ENCODE measurements at regions not wholly inside any gene's neighbourhood (a gene's known extent, or its start where the extent isn't known, plus 50 kb on each side); places are given as distances from the start of the nearest gene placed in this dataset.
A peak's percentile ranks its signal among the peaks of the same experiment; 100 is the strongest.
"Not testable (repeated sequence)": the region's sequence is repeated elsewhere in the genome, so short reads cannot be mapped to it uniquely, and the experiment has no call there.

DNA sequence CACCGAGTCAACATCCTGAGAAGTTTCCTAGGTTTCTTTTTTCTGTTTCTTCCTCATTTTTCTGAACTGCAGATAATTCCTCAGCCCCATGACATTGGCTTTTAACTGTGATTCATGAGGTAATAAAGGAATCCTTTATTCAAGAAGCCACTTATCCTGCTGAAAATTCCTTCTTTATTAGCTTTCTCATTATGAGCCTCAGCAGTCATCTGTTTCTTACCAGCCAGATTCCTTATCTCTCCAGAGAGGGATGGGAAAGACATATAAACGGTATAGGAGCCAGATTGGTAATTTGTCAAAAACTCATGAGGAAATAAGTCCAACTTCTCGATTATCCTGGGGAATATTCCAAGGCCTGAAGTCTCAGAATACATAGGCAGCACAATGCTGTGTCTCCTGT is 465.4 kb downstream of the ICE1 start:
- no peak overlapping the region for H3K4me3 Mint-ChIP-seq
- no peaks in the 10 kb centered on the region for H3K9me3 Mint-ChIP-seq
- no peaks in the 10 kb centered on the region for H3K4me1 Mint-ChIP-seq
- H3K27ac Mint-ChIP-seq, result no peak overlapping the region
- H3K36me3 Mint-ChIP-seq (ENCODE audit: low read depth), result no peaks in the 10 kb centered on the region
- ATAC-seq (replicated peaks), result no peak
- H3K27me3 Mint-ChIP-seq, result peaks cover 13% of the 10 kb centered on the region

DNA sequence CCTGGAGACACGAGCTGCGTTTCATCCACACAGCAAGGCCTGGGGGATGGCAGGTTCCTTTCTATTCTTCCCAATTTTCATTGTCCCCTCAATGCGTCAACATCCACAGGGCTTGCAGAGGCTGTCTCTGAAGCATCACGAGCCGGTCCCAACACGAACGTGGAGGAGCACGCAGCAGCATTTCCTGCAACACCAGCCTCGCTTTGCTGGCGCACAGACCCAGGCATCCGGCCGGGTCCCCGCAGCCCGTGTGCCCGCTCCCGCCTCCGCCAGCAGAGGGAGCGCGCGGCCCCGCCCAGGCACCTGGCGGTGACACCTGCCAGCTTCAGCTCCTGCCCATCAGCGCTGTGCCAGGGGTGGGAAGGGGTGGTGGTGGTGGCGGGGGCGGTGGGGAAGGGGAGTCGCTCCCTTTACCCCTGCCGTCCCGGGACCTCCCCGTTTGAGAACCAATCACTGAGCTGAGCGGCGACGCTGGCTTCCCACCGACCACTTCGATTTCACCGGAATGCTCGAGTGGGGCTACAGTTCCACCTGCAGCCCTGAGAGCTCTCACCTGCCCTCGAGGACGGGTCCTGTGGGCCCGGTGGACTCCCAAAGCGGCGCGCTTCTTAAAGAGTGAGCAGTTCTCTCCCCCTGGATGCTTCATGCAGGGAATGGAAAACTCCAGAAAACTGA is 464.5 kb downstream of the ICE1 start:
- H3K4me3 Mint-ChIP-seq, result no peak overlapping the region
- peak; percentile 58 for ATAC-seq (replicated peaks)
- H3K27ac Mint-ChIP-seq, result no peak overlapping the region
- H3K9me3 Mint-ChIP-seq, result no peaks in the 10 kb centered on the region
- H3K4me1 Mint-ChIP-seq, result no peaks in the 10 kb centered on the region
- no peaks in the 10 kb centered on the region for H3K36me3 Mint-ChIP-seq (ENCODE audit: low read depth)
- peaks cover 10% of the 10 kb centered on the region for H3K27me3 Mint-ChIP-seq

DNA sequence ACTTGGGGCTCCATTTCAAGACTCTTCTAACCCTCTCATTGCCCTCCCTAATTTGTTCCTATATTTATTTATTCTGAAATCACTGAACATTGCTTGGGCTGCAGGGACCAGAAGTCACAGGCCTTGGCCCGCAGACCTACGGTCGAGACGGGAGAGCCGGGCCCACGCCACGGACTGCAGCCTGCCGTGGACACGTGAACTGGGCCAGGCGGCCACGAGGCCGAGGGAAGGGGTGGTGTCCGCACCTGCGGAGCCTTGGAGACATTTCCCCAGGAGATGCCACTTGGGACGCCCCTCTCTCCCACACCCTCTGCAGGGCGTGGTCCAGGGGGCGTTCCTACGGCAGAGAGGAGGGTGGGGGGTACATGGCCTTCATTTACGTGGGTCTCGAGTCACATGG is 463.9 kb downstream of the ICE1 start:
- Mint-ChIP-seq H3K27me3 (peaks cover 10% of the 10 kb centered on the region), H3K27ac (no peak overlapping the region), H3K36me3 (ENCODE audit: low read depth) (no peaks in the 10 kb centered on the region), H3K4me3 (no peak overlapping the region), H3K4me1 (no peaks in the 10 kb centered on the region), H3K9me3 (no peaks in the 10 kb centered on the region)
- ATAC-seq (replicated peaks), result no peak

DNA sequence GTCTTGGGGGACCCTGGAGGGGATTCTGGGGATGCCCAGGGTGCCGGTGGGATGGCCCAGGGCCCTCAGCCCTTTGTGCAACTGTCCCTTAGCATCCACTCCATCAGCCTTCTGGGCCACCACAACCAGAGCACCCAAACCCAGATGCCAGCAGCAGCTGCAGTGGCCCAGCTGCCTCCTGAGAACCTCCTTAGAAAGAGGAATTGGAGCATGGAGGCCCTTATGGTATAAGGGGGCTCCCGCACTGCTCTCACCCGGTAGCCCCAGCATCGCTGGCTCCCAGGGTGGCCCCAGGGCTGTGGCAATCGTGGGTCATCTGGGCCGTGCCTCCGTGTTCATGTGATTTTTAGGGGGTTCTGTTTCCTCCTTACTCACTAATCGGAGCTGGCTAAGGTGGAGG is 463.3 kb downstream of the ICE1 start:
- no peaks in the 10 kb centered on the region for H3K36me3 Mint-ChIP-seq (ENCODE audit: low read depth)
- no peak overlapping the region for H3K27ac Mint-ChIP-seq
- no peaks in the 10 kb centered on the region for H3K4me1 Mint-ChIP-seq
- H3K4me3 Mint-ChIP-seq, result no peak overlapping the region
- no peak for ATAC-seq (replicated peaks)
- peaks cover 11% of the 10 kb centered on the region for H3K27me3 Mint-ChIP-seq
- H3K9me3 Mint-ChIP-seq, result no peaks in the 10 kb centered on the region

DNA sequence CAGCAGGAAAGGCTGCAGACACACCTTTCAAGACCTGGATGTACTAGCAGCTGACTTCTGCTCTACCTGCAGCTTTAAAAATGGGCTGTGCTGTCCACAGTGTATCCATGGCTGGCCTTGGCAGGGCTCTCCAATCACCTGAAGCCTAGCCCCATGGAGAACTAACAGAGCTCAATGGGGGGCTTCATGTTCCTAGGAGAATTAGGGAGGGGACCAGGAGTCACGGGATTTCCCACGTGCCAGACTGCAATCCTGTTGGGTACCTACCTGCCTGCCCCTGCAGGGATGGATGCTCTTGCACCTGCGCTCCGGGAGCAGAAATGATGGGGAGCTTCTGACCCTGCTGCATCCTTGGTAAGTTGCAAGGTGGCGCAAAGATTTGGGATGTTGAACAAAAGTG is 462.1 kb downstream of the ICE1 start:
- H3K36me3 Mint-ChIP-seq (ENCODE audit: low read depth), result no peaks in the 10 kb centered on the region

DNA sequence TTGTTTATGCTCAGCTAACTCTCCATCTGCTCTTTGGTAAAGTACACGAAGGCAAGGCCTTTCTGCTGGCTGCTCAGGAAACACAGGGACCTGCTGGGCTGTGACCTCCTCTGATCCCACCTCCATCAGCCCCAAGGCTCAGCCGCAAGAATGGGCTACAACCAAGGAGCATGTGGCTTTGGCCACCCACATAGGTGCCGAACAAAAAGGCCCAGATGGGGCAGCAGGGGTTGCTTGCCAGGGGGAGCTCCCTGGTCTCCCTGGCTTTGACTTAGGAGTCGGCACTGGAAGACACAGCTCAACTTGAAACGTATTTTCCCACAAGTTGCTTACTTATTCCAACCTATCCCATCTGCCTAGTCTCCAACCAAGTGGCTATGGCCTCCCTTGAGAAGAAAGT is 461.1 kb downstream of the ICE1 start:
- no peak overlapping the region for H3K4me3 Mint-ChIP-seq
- peaks cover 19% of the 10 kb centered on the region for H3K27me3 Mint-ChIP-seq
- no peaks in the 10 kb centered on the region for H3K36me3 Mint-ChIP-seq (ENCODE audit: low read depth)
- H3K9me3 Mint-ChIP-seq, result no peaks in the 10 kb centered on the region
- H3K4me1 Mint-ChIP-seq, result no peaks in the 10 kb centered on the region
- H3K27ac Mint-ChIP-seq, result no peak overlapping the region
- no peak for ATAC-seq (replicated peaks)

More for the DNA sequence above, 462.1 kb downstream of the ICE1 start:
- Mint-ChIP-seq H3K4me3 (no peak overlapping the region), H3K9me3 (no peaks in the 10 kb centered on the region), H3K27me3 (peaks cover 15% of the 10 kb centered on the region), H3K4me1 (no peaks in the 10 kb centered on the region), H3K27ac (no peak overlapping the region)
- no peak for ATAC-seq (replicated peaks)

DNA sequence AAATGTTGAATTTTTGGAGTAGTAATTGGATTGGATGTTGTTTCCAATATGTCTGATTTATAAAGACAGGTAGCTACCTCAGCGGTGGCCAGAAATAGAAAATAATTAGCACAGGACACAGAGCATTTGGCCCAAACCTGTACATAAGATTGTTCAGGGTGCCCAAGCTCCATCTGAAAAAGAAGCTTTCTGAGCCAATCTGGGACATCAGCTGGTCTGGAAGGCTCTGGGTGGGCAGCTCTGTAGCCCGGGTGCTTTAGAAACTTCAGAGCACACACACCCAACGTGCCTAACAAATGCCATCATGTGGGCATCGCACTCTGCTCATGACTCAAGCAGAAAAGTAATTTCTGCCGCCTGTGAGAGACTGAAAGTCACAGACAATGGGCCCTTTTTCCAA is 460.7 kb downstream of the ICE1 start:
- ATAC-seq (replicated peaks), result no peak
- no peaks in the 10 kb centered on the region for H3K9me3 Mint-ChIP-seq
- peaks cover 19% of the 10 kb centered on the region for H3K27me3 Mint-ChIP-seq
- no peaks in the 10 kb centered on the region for H3K4me1 Mint-ChIP-seq
- no peak overlapping the region for H3K4me3 Mint-ChIP-seq
- H3K36me3 Mint-ChIP-seq (ENCODE audit: low read depth), result no peaks in the 10 kb centered on the region
- no peak overlapping the region for H3K27ac Mint-ChIP-seq

DNA sequence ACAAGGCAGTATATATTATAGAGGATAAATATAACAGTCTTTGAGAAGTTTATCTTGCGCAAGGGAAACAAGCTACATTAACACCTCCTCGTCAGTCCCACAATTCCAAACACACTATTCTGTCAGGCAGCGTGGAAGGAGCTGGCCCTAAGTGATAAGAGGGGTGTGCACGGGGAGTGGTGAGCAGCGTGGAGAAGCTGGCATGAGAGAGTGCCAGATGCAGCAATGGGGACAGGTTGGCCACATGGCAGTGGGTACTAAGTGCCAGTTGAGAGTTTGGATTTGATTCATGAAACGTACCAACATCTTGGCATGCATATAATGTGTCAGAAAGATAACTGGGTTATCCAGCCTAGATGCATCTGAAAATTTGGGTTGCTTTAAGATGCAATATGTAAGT is 460.2 kb downstream of the ICE1 start:
- no peak overlapping the region for H3K4me3 Mint-ChIP-seq
- no peaks in the 10 kb centered on the region for H3K9me3 Mint-ChIP-seq
- no peak for ATAC-seq (replicated peaks)
- no peaks in the 10 kb centered on the region for H3K36me3 Mint-ChIP-seq (ENCODE audit: low read depth)
- no peaks in the 10 kb centered on the region for H3K4me1 Mint-ChIP-seq
- peaks cover 19% of the 10 kb centered on the region for H3K27me3 Mint-ChIP-seq
- no peak overlapping the region for H3K27ac Mint-ChIP-seq

DNA sequence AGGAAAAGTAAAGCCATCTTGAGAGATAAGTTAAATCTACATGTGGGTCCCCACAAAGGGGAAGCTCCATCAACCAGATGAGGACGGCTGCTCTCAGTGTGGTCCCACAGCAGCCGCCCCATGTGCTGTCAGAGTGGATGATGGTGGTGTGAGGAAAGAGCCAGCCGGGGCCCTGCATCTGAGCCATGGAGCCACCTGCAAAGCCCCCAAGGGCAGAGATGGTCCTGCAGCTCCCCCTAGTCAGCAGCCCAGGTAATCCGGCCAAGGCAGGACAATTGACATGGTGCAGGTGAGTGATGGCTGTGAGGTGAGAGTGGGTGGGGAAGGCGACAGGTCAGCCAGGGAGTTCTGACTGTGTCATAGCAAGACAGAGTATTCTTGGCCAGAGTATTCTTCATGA is 458.8 kb downstream of the ICE1 start:
- peaks cover 22% of the 10 kb centered on the region for H3K27me3 Mint-ChIP-seq
- no peaks in the 10 kb centered on the region for H3K9me3 Mint-ChIP-seq
- no peak overlapping the region for H3K4me3 Mint-ChIP-seq
- ATAC-seq (replicated peaks), result no peak
- H3K36me3 Mint-ChIP-seq (ENCODE audit: low read depth), result no peaks in the 10 kb centered on the region
- H3K27ac Mint-ChIP-seq, result no peak overlapping the region
- H3K4me1 Mint-ChIP-seq, result no peaks in the 10 kb centered on the region

DNA sequence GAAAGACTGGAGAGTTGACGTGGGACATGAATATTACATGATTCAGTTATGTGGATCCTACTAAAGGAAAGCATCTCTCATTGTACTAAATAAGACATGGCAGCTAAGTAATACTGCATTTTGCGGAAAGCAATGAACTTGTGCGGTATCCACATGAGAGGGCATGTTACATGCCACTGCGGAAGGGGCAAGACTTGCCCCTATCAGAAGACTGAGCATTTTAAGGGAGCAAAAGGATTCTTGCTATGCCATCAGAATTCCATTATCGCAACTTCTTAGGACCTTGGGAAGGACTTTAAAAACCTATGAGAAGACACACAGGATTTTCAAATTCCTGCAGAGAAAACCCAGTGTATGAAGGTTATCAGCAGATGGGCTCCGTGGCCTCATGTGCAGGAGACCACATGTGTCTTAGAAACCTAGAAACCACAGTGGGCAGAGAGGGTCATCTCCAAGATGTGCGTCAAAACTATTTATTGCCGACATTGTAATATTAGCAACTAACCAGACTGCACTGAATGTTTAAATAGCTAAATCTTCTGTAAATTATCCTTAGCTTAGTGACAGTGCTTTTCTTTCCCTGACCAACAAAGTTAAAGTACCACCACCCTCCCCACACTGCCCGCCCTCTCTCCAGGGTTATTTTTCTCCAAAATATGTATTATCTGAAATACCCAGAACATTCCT is 457.7 kb downstream of the ICE1 start:
- Mint-ChIP-seq H3K27me3 (peaks cover 24% of the 10 kb centered on the region), H3K4me1 (no peaks in the 10 kb centered on the region), H3K9me3 (no peaks in the 10 kb centered on the region), H3K36me3 (ENCODE audit: low read depth) (no peaks in the 10 kb centered on the region), H3K4me3 (no peak overlapping the region), H3K27ac (no peak overlapping the region)
- ATAC-seq (replicated peaks), result no peak

DNA sequence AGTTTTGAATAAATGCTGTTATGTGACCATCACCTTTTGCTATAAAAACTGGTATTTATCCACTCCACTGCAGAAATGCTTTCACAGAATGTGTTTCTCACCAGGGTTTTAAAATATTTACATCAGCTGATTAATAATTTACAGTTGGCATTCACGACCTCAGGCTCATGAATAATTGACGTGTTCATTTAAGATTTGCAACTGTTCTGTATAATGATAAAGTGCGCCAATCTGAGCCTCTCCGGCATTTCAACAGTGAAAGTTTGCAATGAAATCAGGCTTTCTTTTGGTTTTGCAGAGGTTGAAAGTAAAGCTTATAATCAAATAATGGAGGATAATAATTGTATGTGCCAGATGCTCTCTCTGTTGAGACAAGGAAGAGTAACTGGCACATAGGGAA is 434.9 kb downstream of the ICE1 start:
- no peak overlapping the region for H3K4me3 Mint-ChIP-seq
- no peaks in the 10 kb centered on the region for H3K36me3 Mint-ChIP-seq (ENCODE audit: low read depth)
- peaks cover 2% of the 10 kb centered on the region for H3K27me3 Mint-ChIP-seq
- no peak overlapping the region for H3K27ac Mint-ChIP-seq
- no peaks in the 10 kb centered on the region for H3K4me1 Mint-ChIP-seq
- ATAC-seq (replicated peaks), result no peak
- H3K9me3 Mint-ChIP-seq, result no peaks in the 10 kb centered on the region

DNA sequence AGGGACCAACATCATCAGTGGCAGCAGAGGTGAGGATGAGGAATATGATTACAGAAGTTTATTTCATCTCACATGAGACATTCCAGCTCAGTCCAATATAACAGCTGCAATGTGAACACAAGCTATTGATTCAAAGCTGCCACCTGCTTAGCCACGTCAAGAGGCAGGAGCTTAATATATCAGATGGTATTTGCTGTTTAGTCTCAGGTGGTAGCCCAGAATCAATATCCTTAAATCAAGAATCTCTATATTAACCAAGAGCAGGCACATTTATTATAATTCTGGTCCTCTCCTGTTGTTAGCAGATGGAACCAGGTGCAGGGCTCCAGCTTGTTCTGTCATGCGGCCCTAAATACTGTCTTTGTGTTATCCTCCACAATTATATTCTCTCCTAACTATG is 431.6 kb downstream of the ICE1 start:
- Mint-ChIP-seq H3K4me3 (no peak overlapping the region), H3K36me3 (ENCODE audit: low read depth) (no peaks in the 10 kb centered on the region)

DNA sequence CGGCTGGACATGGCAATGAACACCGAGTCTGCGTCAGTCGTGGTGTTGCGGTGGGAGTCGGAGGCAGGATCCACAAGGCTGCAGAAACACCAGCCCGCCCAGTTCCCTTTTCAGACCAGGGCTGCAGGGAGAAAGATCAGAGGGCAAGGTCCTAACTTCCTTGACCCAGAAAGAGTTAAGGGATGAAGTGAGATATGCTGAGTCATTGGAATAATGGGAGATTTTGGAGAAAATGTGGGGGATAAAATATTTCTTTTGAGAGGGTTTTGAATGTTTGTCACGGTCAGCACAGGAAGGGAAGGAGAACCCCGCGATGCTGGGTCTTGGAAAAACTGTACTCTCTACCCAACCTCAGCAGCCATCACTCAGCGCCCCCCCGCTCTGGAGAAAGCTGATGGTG is 416.0 kb downstream of the ICE1 start:
- no peaks in the 10 kb centered on the region for H3K4me1 Mint-ChIP-seq
- no peak overlapping the region for H3K27ac Mint-ChIP-seq
- peaks cover 3% of the 10 kb centered on the region for H3K27me3 Mint-ChIP-seq
- no peak for ATAC-seq (replicated peaks)
- no peaks in the 10 kb centered on the region for H3K9me3 Mint-ChIP-seq
- no peak overlapping the region for H3K4me3 Mint-ChIP-seq
- no peaks in the 10 kb centered on the region for H3K36me3 Mint-ChIP-seq (ENCODE audit: low read depth)

More for the DNA sequence above, 431.6 kb downstream of the ICE1 start:
- Mint-ChIP-seq H3K9me3 (no peaks in the 10 kb centered on the region), H3K4me1 (no peaks in the 10 kb centered on the region), H3K27ac (no peak overlapping the region), H3K27me3 (peaks cover 10% of the 10 kb centered on the region)
- ATAC-seq (replicated peaks), result no peak

DNA sequence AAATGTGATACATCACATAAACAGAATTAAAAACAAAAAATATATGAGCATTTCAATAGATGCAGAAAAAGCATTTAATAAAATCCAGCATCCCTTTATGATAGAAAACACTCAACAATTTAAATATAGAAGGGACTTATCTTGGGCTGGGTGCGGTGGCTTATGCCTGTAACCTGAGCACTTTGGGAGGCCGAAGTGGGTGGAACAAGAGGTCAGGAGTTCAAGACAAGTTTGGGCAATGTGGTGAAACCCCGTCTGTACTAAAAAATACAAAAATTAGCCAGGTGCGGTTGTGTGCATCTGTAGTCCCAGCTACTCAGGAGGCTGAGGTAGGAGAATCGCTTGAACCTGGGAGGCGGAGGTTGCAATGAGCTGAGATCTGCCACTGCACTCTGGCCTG is 409.1 kb downstream of the ICE1 start:
- H3K9me3 Mint-ChIP-seq; H3K36me3 Mint-ChIP-seq (ENCODE audit: low read depth); H3K4me1 Mint-ChIP-seq: not testable (repeated sequence)

DNA sequence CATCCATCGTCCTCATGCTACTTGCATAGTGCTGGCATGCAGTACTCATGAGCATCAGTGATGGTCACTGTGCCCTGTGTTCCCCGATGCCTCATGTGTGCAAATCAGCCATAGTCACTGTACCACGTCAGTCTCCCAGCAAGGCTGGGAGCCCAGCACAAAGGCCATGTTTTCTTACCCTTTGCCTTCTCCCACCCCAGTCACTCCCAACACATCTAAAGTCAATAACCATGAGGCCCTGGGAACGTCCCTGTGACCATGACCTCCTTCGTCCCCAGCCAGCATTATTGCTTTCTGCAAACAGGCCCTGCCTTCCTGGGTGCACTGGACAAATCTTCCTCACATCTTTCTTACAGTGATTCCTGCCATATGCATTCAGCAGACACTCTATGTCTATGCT is 406.1 kb downstream of the ICE1 start:
- H3K27ac Mint-ChIP-seq, result no peak overlapping the region
- ATAC-seq (replicated peaks), result no peak
- no peaks in the 10 kb centered on the region for H3K9me3 Mint-ChIP-seq
- no peaks in the 10 kb centered on the region for H3K4me1 Mint-ChIP-seq
- H3K4me3 Mint-ChIP-seq, result no peak overlapping the region
- H3K36me3 Mint-ChIP-seq (ENCODE audit: low read depth), result no peaks in the 10 kb centered on the region
- peaks cover 26% of the 10 kb centered on the region for H3K27me3 Mint-ChIP-seq

More for the DNA sequence above, 409.1 kb downstream of the ICE1 start:
- not testable (repeated sequence) for H3K27ac Mint-ChIP-seq; H3K4me3 Mint-ChIP-seq; ATAC-seq (replicated peaks)
- peaks cover 21% of the 10 kb centered on the region for H3K27me3 Mint-ChIP-seq
